RWPE2 (cell line): ENCODE measurements at regions not wholly inside any gene's neighbourhood (a gene's known extent, or its start where the extent isn't known, plus 50 kb on each side); places are given as distances from the start of the nearest gene placed in this dataset.

Experiments
- ATAC-seq: fragments of 200-7000 bp; cut with Tn5 transposase; 3 replicates; pipeline ENCODE4 v1.9.1; 2021; ENCODE audit warnings: low read depth
- DNase-seq: peaks from one replicate; pipeline ENCODE4 v3.0.0-alpha.2; 2020; ENCODE audit warnings: low spot score
- H3K27ac ChIP-seq: fragments of 450-650 bp; 2 replicates; pipeline ENCODE4 v1.5.1; 2017; ENCODE audit warnings: mild to moderate bottlenecking; ENCODE audit not compliant: poor library complexity, severe bottlenecking
- H3K27me3 ChIP-seq: fragments of 250-450 bp; sonication (Bioruptor Pico); 2 replicates; pipeline ENCODE4 v1.5.1; 2021; ENCODE audit warnings: mild to moderate bottlenecking, moderate library complexity; ENCODE audit not compliant: insufficient read depth, poor library complexity, severe bottlenecking
- H3K36me3 ChIP-seq: fragments of 250-450 bp; sonication (Bioruptor Pico); 2 replicates; pipeline ENCODE4 v1.5.1; 2020; ENCODE audit warnings: low read depth, mild to moderate bottlenecking, moderate library complexity
- H3K4me1 ChIP-seq: fragments of 250-450 bp; sonication (Bioruptor Pico); 2 replicates; pipeline ENCODE4 v1.5.1; 2021; ENCODE audit warnings: mild to moderate bottlenecking, moderate library complexity; ENCODE audit not compliant: insufficient read depth, poor library complexity, severe bottlenecking
- H3K4me3 ChIP-seq: fragments of 250-450 bp; sonication (Bioruptor Pico); 2 replicates; pipeline ENCODE4 v1.5.1; 2021; ENCODE audit warnings: mild to moderate bottlenecking, moderate library complexity; ENCODE audit not compliant: severe bottlenecking
- H3K9me3 ChIP-seq: fragments of 250-450 bp; sonication (Bioruptor Pico); 2 replicates; pipeline ENCODE4 v1.5.1; 2021; ENCODE audit warnings: mild to moderate bottlenecking, moderate library complexity; ENCODE audit not compliant: severe bottlenecking
- TF ChIP-seq, protein P1 (sequence below): fragments of 450-650 bp; IDR thresholded peaks from one replicate; pipeline ENCODE4 v1.5.1; 2017; ENCODE audit warnings: mild to moderate bottlenecking, moderate library complexity; ENCODE audit not compliant: poor library complexity, severe bottlenecking

DNA sequence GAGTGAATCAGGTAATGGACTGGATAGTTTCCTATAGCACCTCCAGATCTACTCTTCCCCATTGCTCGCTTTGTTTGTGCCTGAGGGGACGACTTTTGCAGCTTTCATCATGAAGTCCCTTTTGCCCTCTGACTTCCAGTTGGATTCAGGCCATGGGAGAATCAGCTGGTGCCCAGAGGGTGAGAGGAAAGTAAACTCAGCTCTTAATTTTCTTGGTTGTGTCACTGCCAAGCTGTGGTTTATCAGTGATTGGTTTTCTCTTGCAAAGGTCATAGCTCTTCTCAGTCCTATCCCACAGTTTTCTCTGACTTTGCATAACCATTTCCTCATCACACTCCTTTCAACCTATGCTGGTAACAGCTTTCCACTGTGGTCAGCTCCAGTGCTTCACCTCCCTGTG, 200.1 kb downstream of the KCNJ2 start:
- H3K9me3 ChIP-seq = no peaks in the 10 kb centered on the region
- no peaks in the 10 kb centered on the region for H3K27me3 ChIP-seq
- no peak overlapping the region for H3K4me3 ChIP-seq
- no peak for ATAC-seq
- TF ChIP-seq, protein P1, sequence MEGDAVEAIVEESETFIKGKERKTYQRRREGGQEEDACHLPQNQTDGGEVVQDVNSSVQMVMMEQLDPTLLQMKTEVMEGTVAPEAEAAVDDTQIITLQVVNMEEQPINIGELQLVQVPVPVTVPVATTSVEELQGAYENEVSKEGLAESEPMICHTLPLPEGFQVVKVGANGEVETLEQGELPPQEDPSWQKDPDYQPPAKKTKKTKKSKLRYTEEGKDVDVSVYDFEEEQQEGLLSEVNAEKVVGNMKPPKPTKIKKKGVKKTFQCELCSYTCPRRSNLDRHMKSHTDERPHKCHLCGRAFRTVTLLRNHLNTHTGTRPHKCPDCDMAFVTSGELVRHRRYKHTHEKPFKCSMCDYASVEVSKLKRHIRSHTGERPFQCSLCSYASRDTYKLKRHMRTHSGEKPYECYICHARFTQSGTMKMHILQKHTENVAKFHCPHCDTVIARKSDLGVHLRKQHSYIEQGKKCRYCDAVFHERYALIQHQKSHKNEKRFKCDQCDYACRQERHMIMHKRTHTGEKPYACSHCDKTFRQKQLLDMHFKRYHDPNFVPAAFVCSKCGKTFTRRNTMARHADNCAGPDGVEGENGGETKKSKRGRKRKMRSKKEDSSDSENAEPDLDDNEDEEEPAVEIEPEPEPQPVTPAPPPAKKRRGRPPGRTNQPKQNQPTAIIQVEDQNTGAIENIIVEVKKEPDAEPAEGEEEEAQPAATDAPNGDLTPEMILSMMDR = no peak
- no peak for DNase-seq
- H3K36me3 ChIP-seq = no peaks in the 10 kb centered on the region
- H3K27ac ChIP-seq = no peak overlapping the region
- H3K4me1 ChIP-seq = no peaks in the 10 kb centered on the region

DNA sequence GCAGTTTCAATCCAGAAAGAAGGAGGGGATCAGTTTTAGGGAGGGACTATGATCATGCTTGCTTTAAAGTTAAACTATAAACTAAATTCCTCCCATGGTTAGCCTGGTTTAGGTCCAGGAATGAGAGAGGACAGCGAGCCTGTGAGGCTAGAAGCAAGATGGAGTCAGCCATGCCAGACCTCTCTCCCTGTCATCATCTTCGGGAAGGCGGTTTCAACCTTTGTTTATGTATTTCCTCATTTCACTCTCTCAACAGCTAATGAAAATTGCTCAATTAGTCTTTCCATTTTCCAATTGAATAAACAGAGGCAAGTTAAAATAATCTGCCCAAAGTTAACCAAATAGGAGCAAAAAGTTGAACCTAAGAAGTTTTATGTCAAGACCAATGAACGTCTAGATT, 201.5 kb downstream of the KCNJ2 start:
- H3K27ac ChIP-seq = no peak overlapping the region
- H3K4me3 ChIP-seq = no peak overlapping the region
- no peaks in the 10 kb centered on the region for H3K27me3 ChIP-seq
- H3K4me1 ChIP-seq = no peaks in the 10 kb centered on the region
- H3K9me3 ChIP-seq = no peaks in the 10 kb centered on the region
- no peak for ATAC-seq
- TF ChIP-seq, protein P1 = no peak
- H3K36me3 ChIP-seq = no peaks in the 10 kb centered on the region
- DNase-seq = no peak

GRCh38 chr17:70373369-70373768, 204.0 kb downstream of the KCNJ2 start:
- Histone ChIP-seq H3K4me3 (no peak overlapping the region), H3K27ac (no peak overlapping the region), H3K4me1 (no peaks in the 10 kb centered on the region), H3K36me3 (no peaks in the 10 kb centered on the region), H3K27me3 (no peaks in the 10 kb centered on the region), H3K9me3 (no peaks in the 10 kb centered on the region)
- ATAC-seq = no peak
- TF ChIP-seq, protein P1 = no peak
- DNase-seq = no peak

DNA sequence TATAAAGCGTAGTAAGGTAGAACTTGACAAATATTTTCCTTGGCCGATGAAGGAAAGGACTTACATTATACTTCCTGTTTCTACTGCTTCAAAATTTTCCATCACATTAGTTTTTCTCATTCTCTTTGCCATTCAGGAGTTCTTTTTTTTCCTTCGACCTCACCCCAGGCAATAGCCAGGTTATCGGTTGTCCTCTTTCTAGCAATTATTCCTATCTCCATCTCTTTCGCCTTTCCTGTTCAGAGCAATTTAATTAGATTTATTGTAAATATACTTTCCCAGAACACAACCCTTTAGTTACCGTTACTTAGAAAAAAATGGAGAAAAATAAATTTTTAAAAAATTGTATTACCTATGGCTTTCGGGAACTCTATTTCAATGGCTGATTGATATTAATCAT, 205.2 kb downstream of the KCNJ2 start:
- Histone ChIP-seq H3K27ac (no peak overlapping the region), H3K4me1 (no peaks in the 10 kb centered on the region), H3K4me3 (no peak overlapping the region), H3K27me3 (no peaks in the 10 kb centered on the region), H3K36me3 (no peaks in the 10 kb centered on the region), H3K9me3 (no peaks in the 10 kb centered on the region)
- DNase-seq = no peak
- TF ChIP-seq, protein P1 = no peak
- ATAC-seq = no peak

DNA sequence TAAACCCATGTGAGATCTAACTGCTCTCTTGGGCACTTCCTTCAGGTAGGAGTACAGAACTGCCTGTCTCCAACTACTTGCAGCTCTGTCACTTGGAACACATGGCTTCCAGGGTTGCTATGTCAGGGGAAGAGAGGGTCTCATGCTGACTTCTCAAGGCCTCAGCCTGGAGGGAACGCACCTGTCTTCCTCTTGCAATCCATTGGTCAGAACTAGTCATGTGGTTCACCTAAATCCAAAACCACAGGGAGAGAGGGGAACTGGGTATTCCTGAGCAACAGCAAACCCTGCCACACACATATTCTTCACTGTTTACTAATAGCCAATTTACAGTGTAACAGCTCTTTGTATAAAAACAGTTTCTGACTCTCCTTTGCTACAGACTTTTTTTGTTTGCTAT, 206.1 kb downstream of the KCNJ2 start:
- H3K4me1 ChIP-seq = no peaks in the 10 kb centered on the region
- TF ChIP-seq, protein P1 = no peak
- no peak overlapping the region for H3K4me3 ChIP-seq
- no peak for ATAC-seq
- no peak overlapping the region for H3K27ac ChIP-seq
- no peak for DNase-seq
- no peaks in the 10 kb centered on the region for H3K27me3 ChIP-seq
- H3K9me3 ChIP-seq = no peaks in the 10 kb centered on the region
- H3K36me3 ChIP-seq = no peaks in the 10 kb centered on the region
